MM.1S (cell line): ENCODE measurements at regions not wholly inside any gene's neighbourhood (a gene's known extent, or its start where the extent isn't known, plus 50 kb on each side); places are given as distances from the start of the nearest gene placed in this dataset.

Source experiments
- CTCF ChIP-seq: fragments of 300-600 bp; sonication (generic); IDR thresholded peaks from 2 replicates; pipeline ENCODE4 v1.5.1; 2016; ENCODE audit warnings: antibody characterized with exemption, low read length, mixed read lengths
- EZH2 ChIP-seq: fragments of 300-600 bp; sonication (generic); optimal IDR thresholded peaks from 2 replicates; pipeline ENCODE3; 2017; ENCODE audit warnings: low read depth, mild to moderate bottlenecking, antibody characterized with exemption, low read length, mixed read lengths
- EZH2phosphoT487 ChIP-seq: fragments of 300-600 bp; sonication (generic); IDR thresholded peaks from 2 replicates; pipeline ENCODE4 v1.6.1; 2018; ENCODE audit warnings: antibody characterized with exemption, low read length

GRCh38 chr13:55160867-55161266, 1979.9 kb upstream of the PRR20A start:
- TF ChIP-seq CTCF (no peak), EZH2phosphoT487 (no peak), EZH2 (no peak)
